ENCODE measurements at regions not wholly inside any gene's neighbourhood (a gene's known extent, or its start where the extent isn't known, plus 50 kb on each side); places are given as distances from the start of the nearest gene placed in this dataset.

- H3K27ac ChIP-seq (ENCODE audit: extremely low read length, insufficient read depth, low read length): no peak overlapping the region
- intact Hi-C loops (cut with micrococcal nuclease; ENCODE audit: unreplicated experiment): no loop called here
- in situ Hi-C loops (cut with HindIII; ENCODE audit: extremely low pct_ligation_motif_present, low pct_unique_long_range_greater_than_20kb): no loop called here
- POLR2A ChIA-PET: no interaction called here
- H3K9me3 ChIP-seq (ENCODE audit: low read length): no peaks in the 10 kb centered on the region; the same call in 1 of the 2 replicates
- WGBS (ENCODE audit: low lambda C conversion rate): 3% methylated on average over 4 of the region's 4 CpGs
- H3K4me3 ChIP-seq (replicated peaks in 1 of 3; ENCODE audit: insufficient read depth in 1 of 3, low read depth in 2 of 3, low read length in 3 of 3): no peak overlapping the region
- no peak overlapping the region for H3K9ac ChIP-seq (ENCODE audit: insufficient read depth, low read depth, low read length)
- FAIRE-seq (no peak), ATAC-seq (no peak), DNase-seq (ENCODE audit: low spot score) (no peak)
- no peaks in the 10 kb centered on the region for H3K79me2 ChIP-seq (ENCODE audit: insufficient read depth, low read length)
- no TSS peak for BruUV-seq (replicated peaks)
- H3K4me2 ChIP-seq (ENCODE audit: low read depth, low read length): no peak overlapping the region
- no peak overlapping the region for H2AFZ ChIP-seq (ENCODE audit: low read length)
- H3K36me3 ChIP-seq (replicated peaks in 1 of 2; ENCODE audit: control insufficient read depth in 1 of 2, insufficient read depth in 2 of 2, low read length in 2 of 2): no peaks in the 10 kb centered on the region
- H3K4me1 ChIP-seq (ENCODE audit: insufficient read depth, low read length): no peaks in the 10 kb centered on the region
- CTCF ChIA-PET (ENCODE audit: low intra/inter-chr PET ratio, low total read pairs): no interaction called here
- TF ChIP-seq POGZ (CRISPR knock-in tag; IDR thresholded peaks at IDR 0.05) (no peak), HNF1B (CRISPR knock-in tag; IDR thresholded peaks at IDR 0.05) (no peak), ZNF552 (CRISPR knock-in tag; IDR thresholded peaks at IDR 0.05; ENCODE audit: borderline replicate concordance) (no peak), ADNP (CRISPR knock-in tag; IDR thresholded peaks at IDR 0.05) (no peak), ZBTB39 (CRISPR knock-in tag; IDR thresholded peaks at IDR 0.05) (no peak), THAP8 (CRISPR knock-in tag; IDR thresholded peaks at IDR 0.05; ENCODE audit: borderline replicate concordance) (no peak), SOX6 (IDR thresholded peaks at IDR 0.05) (no peak), SOX6 (CRISPR knock-in tag; IDR thresholded peaks at IDR 0.05) (no peak), HOXA3 (CRISPR knock-in tag; IDR thresholded peaks at IDR 0.05) (no peak), ZNF512 (CRISPR knock-in tag; IDR thresholded peaks at IDR 0.05) (no peak), RFX1 (IDR thresholded peaks at IDR 0.05) (no peak), SALL1 (CRISPR knock-in tag; IDR thresholded peaks at IDR 0.05) (no peak), ZNF44 (CRISPR knock-in tag; IDR thresholded peaks at IDR 0.05) (no peak), ZNF672 (CRISPR knock-in tag; IDR thresholded peaks at IDR 0.05) (no peak), KDM4B (CRISPR knock-in tag; IDR thresholded peaks at IDR 0.05) (no peak), ZNF17 (CRISPR knock-in tag; IDR thresholded peaks at IDR 0.05) (no peak), ZFP1 (CRISPR knock-in tag; IDR thresholded peaks at IDR 0.05) (no peak), PRMT3 (CRISPR knock-in tag; IDR thresholded peaks at IDR 0.05; ENCODE audit: borderline replicate concordance, low read depth) (no peak), GPN1 (CRISPR knock-in tag; IDR thresholded peaks at IDR 0.05; ENCODE audit: borderline replicate concordance) (no peak)
- H3K27me3 ChIP-seq (ENCODE audit: control insufficient read depth in 1 of 2, insufficient read depth in 2 of 2, low read length in 2 of 2): peaks cover 0 to 3% of the 10 kb centered on the region in 2 experiments; a peak in 1 of 5 replicates
- no peaks in the 10 kb centered on the region for H4K20me1 ChIP-seq (ENCODE audit: insufficient read depth, low read length)
Measured at GRCh38 chr10:7045891-7046599, 364.8 kb downstream of the SFMBT2 start.
